Activated naive CD8-positive, alpha-beta T cell treated with anti-CD3 and anti-CD28 coated beads, Interleukin-2, amount 10 ng/mL, durations not matched to agents 7 days and 5 days (primary cell): ENCODE measurements at regions not wholly inside any gene's neighbourhood (a gene's known extent, or its start where the extent isn't known, plus 50 kb on each side); places are given as distances from the start of the nearest gene placed in this dataset.

Experiments
- ATAC-seq: fragments of 150-1000 bp; cut with Tn5 transposase; one replicate; pipeline ENCODE4 v1.10.0; 2021; ENCODE audit warnings: low read depth, moderate library complexity
- POLR2A ChIA-PET: fragments of 350-600 bp; sonication (Branson Sonifier 250); formaldehyde crosslinking; loops from one replicate; lab custom pipeline; 2021; ENCODE audit warnings: antibody characterized with exemption; lab: Charles Lee
- DNase-seq: peaks from one replicate; pipeline ENCODE4 v3.0.0; 2021
- H3K27ac Mint-ChIP-seq: one replicate; pipeline ENCODE4 v1.8.0; 2022; ENCODE audit warnings: mild to moderate bottlenecking, mixed read lengths
- H3K27me3 Mint-ChIP-seq: one replicate; pipeline ENCODE4 v1.8.0; 2022; ENCODE audit warnings: mild to moderate bottlenecking, moderate library complexity, mixed read lengths
- H3K36me3 Mint-ChIP-seq: one replicate; pipeline ENCODE4 v1.8.0; 2021; ENCODE audit warnings: mild to moderate bottlenecking, mixed read lengths
- H3K4me1 Mint-ChIP-seq: one replicate; pipeline ENCODE4 v1.8.0; 2021; ENCODE audit warnings: mixed read lengths
- H3K4me3 Mint-ChIP-seq: one replicate; pipeline ENCODE4 v1.8.0; 2022; ENCODE audit warnings: mild to moderate bottlenecking, moderate library complexity, mixed read lengths
- H3K9me3 Mint-ChIP-seq: one replicate; pipeline ENCODE4 v1.8.0; 2021; ENCODE audit warnings: mixed read lengths

- ATAC-seq = no peak
- POLR2A ChIA-PET = no interaction called here
- no peak overlapping the region for H3K27ac Mint-ChIP-seq
Observed at GRCh38 chr11:130779943-130780342, 136.3 kb downstream of the SNX19 start.

GRCh38 chr11:130780437-130780836 lies 135.8 kb downstream of the SNX19 start:
- Mint-ChIP-seq H3K27ac (no peak overlapping the region), H3K36me3 (no peaks in the 10 kb centered on the region), H3K4me3 (no peak overlapping the region), H3K9me3 (no peaks in the 10 kb centered on the region), H3K27me3 (peaks cover 4% of the 10 kb centered on the region), H3K4me1 (no peaks in the 10 kb centered on the region)
- no peak for ATAC-seq
- POLR2A ChIA-PET = no interaction called here
- DNase-seq = no peak

More at GRCh38 chr11:130779943-130780342, 136.3 kb downstream of the SNX19 start:
- no peak for DNase-seq
- no peak overlapping the region for H3K4me3 Mint-ChIP-seq
- H3K9me3 Mint-ChIP-seq = no peaks in the 10 kb centered on the region
- H3K27me3 Mint-ChIP-seq = peaks cover 4% of the 10 kb centered on the region
- H3K4me1 Mint-ChIP-seq = no peaks in the 10 kb centered on the region
- no peaks in the 10 kb centered on the region for H3K36me3 Mint-ChIP-seq

DNA sequence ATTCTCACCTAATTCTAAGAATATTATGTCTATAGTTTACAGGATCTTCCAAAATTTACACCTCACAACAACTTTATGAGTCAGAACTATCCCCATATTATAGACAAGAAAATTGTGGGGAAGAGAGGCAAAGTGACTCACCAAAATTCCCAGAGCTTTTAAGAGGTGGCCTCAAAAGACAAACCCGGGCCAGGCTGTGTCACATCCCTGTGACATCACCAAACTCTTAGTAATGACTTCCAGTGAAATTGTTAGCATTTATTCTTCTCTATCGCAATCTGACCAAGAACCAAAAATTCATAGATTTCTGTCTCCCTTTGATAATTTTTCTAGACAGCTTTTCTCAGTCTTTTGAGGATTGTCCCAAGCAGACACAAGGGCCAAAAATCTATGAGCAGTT lies 134.3 kb downstream of the SNX19 start:
- POLR2A ChIA-PET = no interaction called here
- peaks cover 4% of the 10 kb centered on the region for H3K27me3 Mint-ChIP-seq
- DNase-seq = no peak
- ATAC-seq = no peak
- H3K4me3 Mint-ChIP-seq = no peak overlapping the region
- H3K27ac Mint-ChIP-seq = no peak overlapping the region
- no peaks in the 10 kb centered on the region for H3K36me3 Mint-ChIP-seq
- no peaks in the 10 kb centered on the region for H3K4me1 Mint-ChIP-seq
- H3K9me3 Mint-ChIP-seq = no peaks in the 10 kb centered on the region

GRCh38 chr11:130782361-130783222 lies 133.7 kb downstream of the SNX19 start:
- no peaks in the 10 kb centered on the region for H3K4me1 Mint-ChIP-seq
- H3K4me3 Mint-ChIP-seq = no peak overlapping the region
- POLR2A ChIA-PET = no interaction called here
- H3K36me3 Mint-ChIP-seq = no peaks in the 10 kb centered on the region
- no peak overlapping the region for H3K27ac Mint-ChIP-seq
- DNase-seq = no peak
- peaks cover 3% of the 10 kb centered on the region for H3K27me3 Mint-ChIP-seq
- ATAC-seq = no peak
- no peaks in the 10 kb centered on the region for H3K9me3 Mint-ChIP-seq

DNA sequence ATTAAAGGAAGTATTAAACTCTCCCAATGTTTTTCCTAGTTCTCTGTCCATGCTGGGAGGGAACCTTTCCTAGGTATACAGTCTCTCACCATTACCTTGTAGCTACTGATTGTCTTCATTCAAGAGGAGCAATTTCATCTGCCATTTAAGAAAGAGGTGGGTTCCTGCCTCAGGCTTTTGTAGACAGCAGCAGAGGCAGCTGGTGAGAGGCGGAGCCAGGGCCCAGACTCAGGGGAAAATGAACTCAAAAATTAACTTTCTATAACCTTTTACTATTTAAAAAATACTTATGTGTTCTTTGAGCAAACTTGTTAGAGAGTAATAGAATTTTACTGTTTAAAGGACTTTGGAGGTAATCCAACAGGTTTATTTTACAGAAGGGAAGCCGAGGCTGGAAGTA lies 133.0 kb downstream of the SNX19 start:
- Mint-ChIP-seq H3K4me1 (no peaks in the 10 kb centered on the region), H3K9me3 (no peaks in the 10 kb centered on the region), H3K27ac (no peak overlapping the region), H3K27me3 (peaks cover 3% of the 10 kb centered on the region), H3K36me3 (no peaks in the 10 kb centered on the region), H3K4me3 (no peak overlapping the region)
- DNase-seq = no peak
- POLR2A ChIA-PET = no interaction called here
- no peak for ATAC-seq

DNA sequence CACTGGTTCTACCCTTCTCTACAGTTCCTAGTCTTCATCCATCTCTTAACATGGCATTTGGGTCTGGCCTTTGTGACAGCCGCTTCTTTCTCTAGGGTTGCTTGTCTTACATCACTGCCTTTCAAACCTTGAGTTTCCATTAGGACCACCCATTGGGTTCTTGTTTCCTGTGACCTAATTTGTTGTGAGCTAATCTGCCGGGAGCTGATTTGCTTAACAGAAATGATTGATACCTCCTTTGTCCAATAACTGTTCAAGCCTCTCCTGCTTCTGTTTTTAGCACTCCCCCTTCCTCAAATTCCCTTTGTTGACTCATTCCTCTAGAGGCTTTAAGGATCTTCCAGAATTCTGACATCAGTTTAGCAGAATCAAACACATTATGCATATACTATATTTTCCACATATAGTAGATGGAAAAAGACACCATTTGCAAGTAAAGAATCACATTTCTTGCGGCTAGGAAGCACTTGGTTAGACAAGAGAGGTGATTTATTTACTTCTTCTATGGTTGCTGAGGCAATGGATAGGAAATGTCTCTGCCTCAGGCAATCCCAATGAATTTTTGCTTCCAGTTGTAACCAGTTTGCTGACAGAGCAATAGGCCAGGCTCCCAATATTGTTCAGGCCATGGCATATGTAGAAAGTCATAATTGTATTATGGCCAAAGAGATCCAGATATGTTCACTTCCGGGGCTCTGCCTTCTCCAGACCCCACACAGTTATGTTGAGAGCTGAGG lies 130.7 kb downstream of the SNX19 start:
- no peak overlapping the region for H3K27ac Mint-ChIP-seq
- DNase-seq = no peak
- peaks cover 5% of the 10 kb centered on the region for H3K27me3 Mint-ChIP-seq
- H3K9me3 Mint-ChIP-seq = no peaks in the 10 kb centered on the region
- no peaks in the 10 kb centered on the region for H3K4me1 Mint-ChIP-seq
- ATAC-seq = no peak
- POLR2A ChIA-PET = no interaction called here
- H3K4me3 Mint-ChIP-seq = no peak overlapping the region
- no peaks in the 10 kb centered on the region for H3K36me3 Mint-ChIP-seq

- POLR2A ChIA-PET = no interaction called here
- H3K4me1 Mint-ChIP-seq = no peaks in the 10 kb centered on the region
- no peak overlapping the region for H3K4me3 Mint-ChIP-seq
- DNase-seq (no peak), ATAC-seq (no peak)
- H3K9me3 Mint-ChIP-seq = peaks cover 2% of the 10 kb centered on the region
- H3K36me3 Mint-ChIP-seq = no peaks in the 10 kb centered on the region
- H3K27me3 Mint-ChIP-seq = peaks cover 7% of the 10 kb centered on the region
- no peak overlapping the region for H3K27ac Mint-ChIP-seq
Observed at GRCh38 chr11:130786586-130786985, 129.7 kb downstream of the SNX19 start.

DNA sequence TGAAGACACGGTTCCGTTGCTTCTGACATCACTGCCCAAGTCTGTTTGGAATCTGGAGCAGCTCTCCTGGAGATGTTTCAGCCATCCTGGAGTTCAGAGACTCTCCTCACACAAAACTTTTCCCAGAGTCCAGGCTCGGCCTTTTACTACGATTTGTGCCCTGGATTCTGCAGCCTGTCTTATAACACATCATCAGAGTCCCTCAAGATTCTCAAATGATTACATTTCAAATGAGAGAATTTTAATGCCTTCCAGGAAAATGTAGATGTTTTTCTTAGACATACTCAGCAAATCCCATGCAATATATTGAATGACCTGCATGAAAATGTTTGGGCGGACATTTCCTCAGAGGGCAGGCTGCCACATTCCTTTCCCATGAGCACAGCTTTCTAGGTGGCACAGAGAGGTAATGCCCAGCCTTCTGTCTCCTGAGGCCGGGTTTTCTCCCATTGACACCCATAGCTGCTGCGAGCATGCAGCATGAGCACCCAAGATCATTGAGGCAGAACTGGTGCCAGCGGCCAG lies 129.1 kb downstream of the SNX19 start:
- ATAC-seq (no peak), DNase-seq (no peak)
- Mint-ChIP-seq H3K4me1 (no peaks in the 10 kb centered on the region), H3K27me3 (peaks cover 7% of the 10 kb centered on the region), H3K27ac (no peak overlapping the region), H3K36me3 (no peaks in the 10 kb centered on the region), H3K9me3 (peaks cover 2% of the 10 kb centered on the region), H3K4me3 (no peak overlapping the region)
- POLR2A ChIA-PET = no interaction called here

DNA sequence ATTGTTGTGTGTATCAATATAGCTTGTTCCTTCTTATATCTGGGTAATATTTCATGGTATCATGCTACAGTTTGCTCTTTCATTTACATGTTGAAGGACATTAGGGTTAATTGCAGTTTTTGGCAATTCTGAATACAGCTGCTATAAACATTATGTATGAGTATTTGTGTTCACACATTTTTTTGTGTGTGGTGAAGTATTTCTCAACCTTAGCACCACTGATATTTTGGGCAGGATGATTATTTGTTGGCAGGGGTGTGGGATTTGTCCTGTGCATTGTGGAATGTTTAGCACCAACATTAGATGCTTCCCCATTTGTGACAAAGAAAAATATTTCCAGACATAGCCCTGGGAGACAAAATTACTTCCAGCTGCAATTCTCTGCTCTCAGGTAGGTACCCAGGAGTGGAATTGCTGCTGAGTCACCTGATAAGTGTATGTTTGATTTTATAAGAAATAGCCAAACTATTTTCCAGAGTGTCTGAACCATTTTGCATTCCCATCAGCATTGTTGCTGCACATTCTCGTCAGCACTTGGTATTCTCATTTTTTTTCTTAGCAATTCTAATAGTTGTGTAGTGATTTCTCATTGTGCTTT lies 128.2 kb downstream of the SNX19 start:
- H3K4me1 Mint-ChIP-seq = no peaks in the 10 kb centered on the region
- ATAC-seq (no peak), DNase-seq (no peak)
- peaks cover 2% of the 10 kb centered on the region for H3K9me3 Mint-ChIP-seq
- H3K36me3 Mint-ChIP-seq = no peaks in the 10 kb centered on the region
- POLR2A ChIA-PET = no interaction called here
- peaks cover 7% of the 10 kb centered on the region for H3K27me3 Mint-ChIP-seq
- no peak overlapping the region for H3K27ac Mint-ChIP-seq
- no peak overlapping the region for H3K4me3 Mint-ChIP-seq

DNA sequence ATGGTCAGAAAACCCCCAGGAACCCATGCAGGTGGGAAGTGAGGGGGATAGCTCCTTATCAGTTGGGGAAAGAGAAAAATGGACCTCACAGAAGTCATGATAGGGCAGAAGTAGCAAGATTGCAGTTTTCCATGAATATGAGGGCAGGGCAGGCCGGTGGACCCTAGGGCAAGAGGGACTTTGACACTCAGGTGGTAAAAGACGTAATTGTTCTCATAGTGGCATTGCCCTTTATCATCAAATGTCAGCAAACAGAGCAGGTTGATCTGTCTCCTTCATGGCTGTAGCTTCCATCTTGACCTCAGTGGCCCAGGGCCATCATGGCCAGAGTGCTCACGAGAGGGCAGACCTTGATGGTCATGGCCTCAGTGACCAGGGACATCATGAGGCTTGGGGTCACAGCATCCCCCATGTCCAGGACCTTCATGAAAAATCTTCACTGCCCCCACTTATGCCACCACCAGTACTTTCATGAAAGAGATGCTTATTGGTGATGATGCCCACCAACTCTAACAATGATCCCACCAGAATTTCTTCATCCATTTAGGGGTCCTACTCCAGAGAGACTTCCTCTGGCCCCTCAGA lies 127.1 kb downstream of the SNX19 start:
- H3K4me3 Mint-ChIP-seq = no peak overlapping the region
- peaks cover 5% of the 10 kb centered on the region for H3K27me3 Mint-ChIP-seq
- H3K36me3 Mint-ChIP-seq = no peaks in the 10 kb centered on the region
- DNase-seq (no peak), ATAC-seq (no peak)
- H3K27ac Mint-ChIP-seq = no peak overlapping the region
- H3K9me3 Mint-ChIP-seq = peaks cover 2% of the 10 kb centered on the region
- no peaks in the 10 kb centered on the region for H3K4me1 Mint-ChIP-seq
- POLR2A ChIA-PET = no interaction called here

DNA sequence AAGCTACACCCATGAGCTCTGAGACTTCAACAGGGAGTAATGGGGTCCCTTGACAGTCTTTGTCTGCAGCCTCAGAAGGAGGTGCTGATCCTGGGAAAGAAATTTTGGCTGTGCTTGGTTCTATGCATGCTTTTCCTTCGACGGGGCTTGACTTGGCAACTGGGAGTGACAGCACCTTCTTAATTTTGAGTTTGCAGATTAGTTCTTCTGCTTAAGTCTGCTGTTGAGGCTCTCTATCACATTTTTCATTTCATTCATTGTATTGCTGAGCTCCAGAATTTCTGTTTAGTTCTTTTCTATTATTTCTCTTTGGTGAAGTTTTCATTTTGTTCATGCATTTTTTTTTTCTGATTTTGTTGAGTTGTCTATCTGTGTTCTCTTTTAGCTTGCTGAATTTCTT lies 125.6 kb downstream of the SNX19 start:
- Mint-ChIP-seq H3K36me3 (no peaks in the 10 kb centered on the region), H3K9me3 (peaks cover 2% of the 10 kb centered on the region), H3K4me3 (no peak overlapping the region), H3K4me1 (no peaks in the 10 kb centered on the region), H3K27ac (no peak overlapping the region), H3K27me3 (peaks cover 8% of the 10 kb centered on the region)
- POLR2A ChIA-PET = no interaction called here
- DNase-seq = no peak
- no peak for ATAC-seq

DNA sequence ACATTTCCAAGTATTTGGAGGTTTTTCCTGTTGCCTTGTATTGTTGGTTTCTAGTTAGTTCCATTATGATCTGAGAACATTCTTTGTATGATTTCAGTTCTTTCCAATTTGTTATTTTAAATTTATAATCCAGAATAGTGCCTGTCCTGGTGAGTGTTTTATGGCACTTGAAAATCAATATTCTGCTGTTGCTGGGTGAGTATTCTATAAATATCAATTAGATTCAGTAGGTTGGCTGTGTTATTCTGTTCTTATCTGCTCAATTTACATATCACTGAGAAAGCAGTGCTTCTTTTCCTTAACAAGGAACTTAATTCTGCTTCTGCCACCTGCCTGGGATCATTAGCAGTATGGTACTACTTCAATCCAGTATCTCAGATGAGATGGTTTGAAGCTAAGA lies 123.5 kb downstream of the SNX19 start:
- peaks cover 8% of the 10 kb centered on the region for H3K27me3 Mint-ChIP-seq
- no peaks in the 10 kb centered on the region for H3K36me3 Mint-ChIP-seq
- no peaks in the 10 kb centered on the region for H3K4me1 Mint-ChIP-seq
- POLR2A ChIA-PET = no interaction called here
- peaks cover 2% of the 10 kb centered on the region for H3K9me3 Mint-ChIP-seq
- H3K4me3 Mint-ChIP-seq = no peak overlapping the region
- DNase-seq (no peak), ATAC-seq (no peak)
- no peak overlapping the region for H3K27ac Mint-ChIP-seq

DNA sequence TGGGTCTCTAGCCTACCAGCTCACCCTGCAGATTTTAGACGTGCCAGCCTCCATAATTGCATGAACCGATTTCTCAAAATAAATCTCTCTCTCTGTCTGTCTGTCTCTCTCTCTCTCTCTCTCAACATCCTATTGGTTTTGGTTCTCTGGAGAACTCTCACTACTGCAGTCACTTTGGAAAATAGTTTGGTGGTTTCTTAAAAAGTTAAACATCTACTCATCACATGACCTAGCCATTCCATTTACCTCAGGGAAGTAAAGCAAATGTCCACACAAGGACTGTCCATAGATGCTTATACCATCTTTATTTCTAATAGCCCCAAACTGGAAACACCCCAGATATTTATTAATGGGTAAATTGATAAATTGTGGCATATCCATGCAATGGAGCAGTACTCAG lies 119.5 kb downstream of the SNX19 start:
- H3K4me1 Mint-ChIP-seq = no peaks in the 10 kb centered on the region
- no peak overlapping the region for H3K4me3 Mint-ChIP-seq
- peaks cover 3% of the 10 kb centered on the region for H3K27me3 Mint-ChIP-seq
- DNase-seq = no peak
- no peaks in the 10 kb centered on the region for H3K9me3 Mint-ChIP-seq
- no peaks in the 10 kb centered on the region for H3K36me3 Mint-ChIP-seq
- H3K27ac Mint-ChIP-seq = no peak overlapping the region
- POLR2A ChIA-PET = no interaction called here
- no peak for ATAC-seq
